ACHN (cell line): ENCODE measurements at regions not wholly inside any gene's neighbourhood (a gene's known extent, or its start where the extent isn't known, plus 50 kb on each side); places are given as distances from the start of the nearest gene placed in this dataset.

Experiments used
- DNase-seq: peaks from one replicate; pipeline ENCODE4 v3.0.0-alpha.2; 2015
- in situ Hi-C: cut with HindIII; loops from 2 replicates; pipeline ENCODE4 v1.10.0; 2017; ENCODE audit warnings: low sequenced_read_pairs, low pct_ligation_motif_present, low pct_unique_long_range_greater_than_20kb

DNA sequence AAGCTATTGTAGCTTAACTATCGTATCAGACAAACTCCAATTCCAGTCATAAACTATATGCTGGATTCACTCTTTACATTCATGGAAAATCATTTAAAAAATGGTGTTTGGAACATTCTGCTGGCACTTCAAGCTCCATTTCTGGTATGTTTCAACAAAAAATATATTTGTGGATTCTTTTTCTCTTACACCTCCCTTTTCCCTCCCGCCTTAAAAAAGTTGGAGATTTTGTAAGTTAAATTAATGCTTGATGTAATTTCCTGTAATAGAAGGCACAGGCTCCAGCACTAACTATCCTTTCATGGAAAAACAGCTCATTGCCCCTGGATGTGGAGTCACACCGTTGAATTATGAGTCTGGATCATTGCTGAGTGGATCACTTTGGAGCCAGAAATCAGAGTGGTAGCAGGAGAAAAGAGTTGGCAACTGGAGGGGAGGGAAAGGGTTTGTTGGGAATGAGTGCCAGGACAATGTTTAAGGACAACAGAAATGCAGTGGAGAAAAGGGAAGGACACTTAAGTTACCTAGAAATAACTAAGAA is 102.8 kb downstream of the ICOS start:
- DNase-seq, result no peak
- in situ Hi-C loops, result no loop called here

DNA sequence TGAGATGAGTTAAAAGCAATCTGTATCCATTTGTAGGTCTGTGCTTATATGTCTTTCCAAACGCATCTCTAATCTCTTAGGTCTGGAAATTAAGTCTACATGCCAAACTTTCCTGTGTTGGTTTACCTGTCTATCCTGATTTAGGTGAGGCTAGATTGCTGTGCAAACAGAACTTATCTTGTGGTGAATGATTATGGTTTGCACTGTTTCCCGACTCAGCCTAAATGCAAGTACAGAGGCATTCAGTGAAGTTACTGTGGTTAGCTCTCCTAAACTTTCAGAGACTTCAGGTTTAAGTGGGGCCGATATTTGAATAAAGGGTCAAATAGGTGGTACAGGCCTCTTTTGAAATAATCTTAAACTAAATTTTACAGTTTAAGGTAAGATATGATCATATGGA is 103.5 kb downstream of the ICOS start:
- DNase-seq, result no peak
- in situ Hi-C loops, result no loop called here

DNA sequence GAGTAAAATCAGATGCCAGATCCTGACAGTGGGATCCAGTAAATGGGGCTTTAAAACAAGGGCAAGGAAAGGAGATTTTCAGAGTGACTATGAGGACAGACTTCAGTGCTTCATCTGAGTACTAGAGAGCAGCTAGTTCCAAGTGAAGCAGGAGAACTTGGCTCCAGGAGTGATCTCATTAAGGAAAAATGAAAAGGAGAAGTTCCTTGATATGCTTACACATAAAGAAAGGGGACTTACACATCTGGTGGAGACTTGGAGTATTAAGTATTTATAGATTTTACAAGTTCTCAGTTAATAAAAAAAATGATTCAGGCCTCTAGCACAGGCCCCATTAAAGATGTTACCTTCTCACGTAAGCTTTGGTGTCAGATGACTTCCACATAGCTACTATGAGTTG is 105.8 kb downstream of the ICOS start:
- in situ Hi-C loops, result no loop called here
- DNase-seq, result no peak

DNA sequence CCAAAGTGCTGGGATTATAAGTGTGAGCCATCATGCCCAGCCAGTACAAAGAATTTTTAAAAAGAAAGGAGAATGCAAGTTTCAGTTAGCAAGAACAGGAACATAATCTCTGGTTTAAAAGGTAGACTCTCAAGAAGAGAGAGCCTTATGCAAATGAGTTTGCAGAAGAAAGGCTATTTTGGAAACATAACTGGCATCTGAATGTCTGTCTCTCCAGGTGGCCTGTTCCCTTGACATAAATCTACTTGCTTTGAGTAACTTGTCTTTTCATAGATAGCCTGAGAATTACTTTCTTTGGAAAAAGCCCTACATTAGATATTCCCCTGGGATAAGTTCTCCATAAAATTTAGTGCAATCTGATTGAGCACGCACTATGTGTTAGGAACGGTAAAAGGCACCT is 109.6 kb downstream of the ICOS start:
- DNase-seq, result no peak
- in situ Hi-C loops, result no loop called here

DNA sequence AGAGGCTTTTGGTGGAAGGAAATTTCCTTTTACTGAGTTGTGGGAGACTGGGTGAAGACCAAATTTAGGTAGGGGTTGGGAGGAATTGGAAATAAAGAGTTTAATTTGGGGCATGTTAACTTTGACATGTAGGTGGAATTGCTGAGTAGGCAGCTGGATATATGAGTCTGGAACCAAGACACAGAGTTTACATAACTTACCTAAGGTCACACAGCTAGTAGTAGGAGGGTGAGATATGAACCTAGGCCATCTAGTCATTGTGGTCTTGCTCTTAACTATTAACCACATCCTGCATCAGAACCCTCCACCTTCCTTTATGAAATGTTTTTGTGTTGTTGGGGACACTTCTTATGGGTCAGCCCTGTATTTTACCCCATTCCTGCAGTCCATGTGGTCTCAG is 113.1 kb downstream of the ICOS start:
- in situ Hi-C loops, result no loop called here
- DNase-seq, result no peak

DNA sequence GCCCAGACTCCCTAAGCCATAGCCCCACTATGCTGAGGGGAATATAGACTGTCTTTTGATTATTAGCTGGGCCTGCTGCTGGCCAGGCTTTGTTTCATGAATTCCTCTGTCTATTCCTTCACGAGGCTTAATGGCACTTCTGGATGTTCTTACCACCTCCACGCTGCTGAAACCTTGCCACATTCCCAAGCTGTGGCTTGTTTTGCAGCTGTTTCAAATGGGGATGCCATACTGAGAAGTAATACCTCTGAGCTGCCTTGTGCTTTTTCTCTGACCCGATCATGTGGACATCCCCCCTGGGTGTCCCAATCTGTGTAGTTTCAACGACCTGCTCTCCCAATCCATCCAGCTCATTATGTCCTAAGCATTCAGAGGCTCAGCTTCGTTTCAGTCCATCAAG is 114.1 kb downstream of the ICOS start:
- in situ Hi-C loops, result no loop called here
- no peak for DNase-seq

DNA sequence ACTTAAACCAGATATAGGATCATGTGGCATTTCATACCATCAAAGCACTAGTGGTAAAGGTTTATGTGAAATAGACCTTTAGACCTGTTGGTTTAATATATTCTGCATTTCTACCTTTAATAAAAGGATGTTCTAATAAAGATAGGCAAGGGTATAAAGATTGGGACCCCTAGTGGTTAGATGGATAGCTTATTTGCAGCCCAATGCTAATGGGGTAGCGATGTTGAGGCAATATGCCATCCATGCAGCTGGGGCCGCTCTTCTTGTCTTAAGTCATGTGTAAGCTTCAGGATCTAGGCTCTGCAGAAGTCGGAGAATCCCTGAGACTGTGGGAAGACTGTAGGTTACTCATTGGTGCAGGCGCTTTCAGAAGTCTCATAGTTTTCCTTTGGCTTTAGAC is 114.9 kb downstream of the ICOS start:
- in situ Hi-C loops, result no loop called here
- peak; percentile 14 for DNase-seq

DNA sequence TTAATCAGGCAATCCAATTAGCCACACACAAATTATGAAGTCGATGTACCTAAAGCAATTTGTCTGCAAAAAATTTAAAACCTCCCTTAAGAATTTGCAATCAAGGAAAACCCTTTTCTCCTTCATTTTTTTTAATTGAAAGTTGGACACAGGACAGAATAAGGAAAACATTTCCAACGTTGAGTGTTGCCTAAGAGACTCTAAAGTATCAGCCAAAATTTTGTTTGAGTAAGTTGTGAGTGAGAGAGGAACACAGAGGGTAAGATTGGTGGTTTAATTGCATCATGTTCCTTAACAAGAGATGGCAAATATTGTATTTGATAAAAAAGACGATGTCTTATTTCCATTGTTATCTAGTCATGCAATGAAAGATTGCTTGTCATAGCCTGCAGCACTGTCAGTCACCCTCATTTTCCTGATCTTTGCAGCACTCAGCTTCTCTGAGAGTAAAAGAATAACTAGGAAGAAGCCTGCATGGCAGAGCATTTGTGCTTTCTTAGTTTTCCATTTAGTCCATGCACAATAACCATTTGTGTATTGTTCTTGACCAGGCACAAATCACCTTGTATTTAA is 115.5 kb downstream of the ICOS start:
- DNase-seq, result no peak
- in situ Hi-C loops, result no loop called here

DNA sequence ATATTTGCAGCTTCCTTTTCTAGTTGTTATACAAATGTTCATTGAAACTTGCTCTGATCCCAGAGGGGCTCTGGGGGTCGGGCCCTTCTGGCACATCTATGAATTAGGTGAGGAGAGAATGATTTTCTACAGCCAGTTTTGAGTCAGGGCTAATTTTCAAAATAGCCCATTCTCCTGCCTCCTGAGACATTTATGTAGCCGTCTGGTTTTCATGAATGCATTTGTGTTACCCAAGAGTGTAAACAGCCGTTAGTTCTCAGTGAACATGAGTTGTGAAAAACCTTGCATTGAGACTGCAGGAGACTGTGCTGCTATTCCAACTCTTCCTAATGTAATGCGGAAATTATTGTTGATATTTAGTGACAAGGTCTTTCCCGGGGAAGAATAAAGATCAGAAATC is 122.5 kb downstream of the ICOS start:
- DNase-seq, result no peak
- in situ Hi-C loops, result no loop called here

DNA sequence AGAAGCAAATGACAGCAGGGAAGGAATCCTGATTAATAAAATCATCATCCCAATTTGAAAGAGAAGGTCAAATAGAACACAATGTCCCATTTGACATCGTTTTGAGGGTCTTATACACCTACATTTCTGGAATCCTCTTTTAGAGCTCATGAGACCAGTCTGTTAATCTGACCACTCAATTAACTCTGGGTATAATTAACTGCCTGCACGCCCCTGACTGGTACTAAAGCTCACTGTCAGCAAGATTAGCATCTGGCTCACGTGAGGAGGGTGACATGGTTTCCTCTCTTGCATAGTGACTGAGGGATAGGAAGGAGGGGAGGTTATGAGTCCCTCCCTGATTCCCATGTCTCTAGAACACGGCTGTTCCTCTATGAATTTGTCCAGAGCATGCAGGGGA is 124.3 kb downstream of the ICOS start:
- in situ Hi-C loops, result no loop called here
- DNase-seq, result no peak

DNA sequence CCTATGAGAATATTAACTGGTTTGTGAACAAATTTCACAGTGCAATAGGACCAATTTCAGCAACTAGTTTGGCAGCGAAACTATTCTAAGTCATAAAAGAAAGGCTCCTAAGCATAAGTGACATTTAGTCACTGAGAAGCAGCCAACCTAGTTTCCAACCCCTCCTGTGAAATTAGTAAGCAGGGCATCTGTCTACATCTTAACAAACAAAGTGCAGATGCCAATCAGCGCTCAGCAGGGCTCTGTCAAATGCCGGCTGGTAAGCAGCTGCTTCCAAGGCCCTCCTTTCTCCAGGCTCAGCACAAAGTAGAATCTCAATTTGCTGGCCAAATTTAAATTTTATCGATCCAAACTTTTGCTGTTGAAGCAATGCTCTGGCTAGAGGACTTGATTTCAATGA is 124.7 kb downstream of the ICOS start:
- DNase-seq, result no peak
- in situ Hi-C loops, result no loop called here

DNA sequence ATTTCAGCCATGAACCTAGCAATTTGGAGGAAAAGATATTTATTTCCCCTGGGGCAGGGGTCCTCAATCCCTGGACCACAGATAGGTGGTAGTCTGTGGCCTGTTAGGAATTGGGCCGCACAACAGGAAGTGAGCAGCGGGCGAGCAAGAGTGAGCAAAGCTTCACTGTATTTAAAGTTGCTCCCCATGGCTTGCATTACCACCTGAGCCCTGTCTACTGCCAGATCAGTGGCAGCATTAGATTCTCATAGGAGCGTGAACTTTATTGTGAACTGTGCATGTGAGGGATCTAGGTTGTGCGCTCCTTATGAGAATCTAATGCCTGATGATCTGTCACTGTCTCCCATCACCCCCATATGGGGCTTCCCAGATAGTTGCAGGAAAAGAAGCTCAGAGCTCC is 127.6 kb downstream of the ICOS start:
- no peak for DNase-seq
- in situ Hi-C loops, result no loop called here

DNA sequence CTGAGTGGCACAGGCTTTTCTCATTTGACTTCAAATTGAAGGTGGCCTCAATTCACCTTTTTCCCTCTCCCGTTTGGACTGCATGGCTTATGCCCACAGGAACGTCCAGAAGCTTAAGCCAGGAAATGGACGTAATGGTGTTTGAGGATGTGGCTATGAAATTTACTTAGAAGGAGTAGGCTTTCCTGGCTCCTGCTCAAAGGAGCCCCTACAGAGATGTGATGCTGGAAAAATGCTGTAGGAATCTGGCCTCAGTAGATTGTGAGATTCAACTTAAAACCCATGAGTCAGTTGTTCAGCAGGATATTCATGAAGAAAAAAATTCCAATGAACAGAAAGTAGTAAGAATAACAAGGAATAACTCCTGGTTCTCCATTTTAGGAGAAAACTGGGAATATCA is 129.0 kb downstream of the ICOS start:
- DNase-seq, result no peak
- in situ Hi-C loops, result no loop called here

DNA sequence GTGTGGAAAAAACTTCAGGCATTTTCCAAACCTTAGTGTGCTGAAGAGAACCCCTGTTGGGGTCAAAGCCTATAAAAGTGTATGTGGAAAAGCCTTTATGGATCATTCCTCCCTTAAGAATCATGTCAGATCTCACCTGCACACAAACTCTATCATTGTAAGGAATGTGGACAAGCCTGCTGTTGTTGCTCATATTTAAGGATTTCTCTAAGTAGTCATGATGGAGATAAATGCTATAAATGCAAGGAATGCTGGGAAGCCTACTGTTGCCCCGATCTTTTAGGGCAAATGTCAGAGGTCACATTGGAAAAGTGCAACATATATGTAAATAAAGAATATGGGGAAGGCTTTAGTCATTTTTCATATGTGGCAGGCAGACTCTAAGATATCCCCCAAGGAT is 129.5 kb downstream of the ICOS start:
- in situ Hi-C loops, result no loop called here
- DNase-seq, result no peak

DNA sequence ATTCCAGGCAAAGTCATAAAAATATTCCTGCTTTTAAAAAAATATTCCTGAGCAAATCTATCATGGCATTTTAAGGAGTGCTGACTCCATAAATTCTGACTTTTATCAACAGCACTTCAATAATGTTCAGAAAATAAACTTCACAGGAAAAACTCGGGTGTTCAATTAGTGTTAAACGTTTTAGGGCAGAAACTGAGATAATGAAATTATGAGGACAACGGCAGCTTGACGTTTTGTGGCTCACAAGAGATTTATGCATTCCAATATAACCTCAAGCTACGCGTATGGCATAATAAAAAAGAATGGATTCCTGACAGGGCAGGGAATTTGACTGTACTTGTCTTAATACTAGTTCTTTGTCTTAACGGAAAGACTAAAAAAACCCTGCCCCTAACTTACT is 133.2 kb downstream of the ICOS start:
- no peak for DNase-seq
- in situ Hi-C loops, result no loop called here

DNA sequence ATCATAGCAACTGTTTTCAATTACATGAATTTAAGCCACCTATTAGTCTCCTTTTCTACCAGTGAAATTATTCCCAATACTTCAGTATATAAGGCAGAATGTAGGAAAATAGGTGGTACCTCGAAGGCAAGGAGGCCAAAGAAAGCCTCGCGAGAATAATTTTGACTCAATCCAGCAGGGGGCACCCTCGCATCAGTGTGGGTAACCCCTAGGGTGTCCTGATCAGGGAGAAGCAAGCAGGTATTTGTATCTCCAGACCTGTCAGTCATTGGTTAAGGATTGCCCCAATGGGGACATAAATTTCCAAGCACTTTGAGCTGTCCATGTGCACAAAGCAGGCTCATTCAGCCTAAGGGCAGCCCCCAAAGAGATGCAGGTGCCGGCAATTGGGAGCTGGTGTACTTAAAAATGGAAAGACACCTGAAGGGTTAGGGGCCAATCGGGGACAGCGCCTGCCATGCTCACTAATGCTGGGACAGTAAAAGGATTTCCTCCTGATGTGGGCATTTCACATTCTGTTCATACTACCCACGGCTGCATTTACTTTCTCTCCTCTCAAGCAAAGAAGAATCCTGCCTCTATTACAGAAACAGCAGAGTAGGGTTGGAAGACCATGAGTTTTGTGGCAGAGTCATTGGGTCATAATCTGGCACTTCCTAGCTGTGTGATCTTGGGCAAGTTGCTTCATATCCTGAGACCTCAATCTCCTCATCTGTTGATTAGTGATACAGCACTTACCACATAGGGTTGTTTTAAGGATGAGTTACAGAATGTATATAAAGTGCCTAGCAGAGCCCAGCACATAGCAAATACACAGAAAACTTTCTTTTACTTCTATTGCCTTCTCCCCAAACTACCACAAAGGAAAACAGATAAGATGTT is 136.1 kb downstream of the ICOS start:
- peak; percentile 40 for DNase-seq
- in situ Hi-C loops, result no loop called here

DNA sequence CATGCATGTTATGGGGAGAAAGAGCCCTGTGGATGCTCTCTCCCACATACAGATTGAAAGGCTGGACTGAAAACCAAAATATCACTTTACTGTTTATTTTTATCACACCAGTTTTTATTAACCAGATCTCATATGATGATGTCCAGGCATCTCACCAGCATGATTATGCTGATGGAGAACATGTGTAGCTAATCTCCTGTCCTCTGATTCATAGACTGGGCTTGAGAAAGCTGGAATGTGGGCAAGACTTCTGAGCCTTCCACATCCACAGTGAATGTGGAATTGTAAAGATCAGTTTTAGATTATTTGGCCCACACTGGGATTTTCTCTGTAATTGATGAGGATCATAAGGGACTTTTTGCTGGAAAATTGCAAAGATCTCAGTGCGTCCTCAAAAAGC is 137.9 kb downstream of the ICOS start:
- in situ Hi-C loops, result no loop called here
- DNase-seq, result no peak

DNA sequence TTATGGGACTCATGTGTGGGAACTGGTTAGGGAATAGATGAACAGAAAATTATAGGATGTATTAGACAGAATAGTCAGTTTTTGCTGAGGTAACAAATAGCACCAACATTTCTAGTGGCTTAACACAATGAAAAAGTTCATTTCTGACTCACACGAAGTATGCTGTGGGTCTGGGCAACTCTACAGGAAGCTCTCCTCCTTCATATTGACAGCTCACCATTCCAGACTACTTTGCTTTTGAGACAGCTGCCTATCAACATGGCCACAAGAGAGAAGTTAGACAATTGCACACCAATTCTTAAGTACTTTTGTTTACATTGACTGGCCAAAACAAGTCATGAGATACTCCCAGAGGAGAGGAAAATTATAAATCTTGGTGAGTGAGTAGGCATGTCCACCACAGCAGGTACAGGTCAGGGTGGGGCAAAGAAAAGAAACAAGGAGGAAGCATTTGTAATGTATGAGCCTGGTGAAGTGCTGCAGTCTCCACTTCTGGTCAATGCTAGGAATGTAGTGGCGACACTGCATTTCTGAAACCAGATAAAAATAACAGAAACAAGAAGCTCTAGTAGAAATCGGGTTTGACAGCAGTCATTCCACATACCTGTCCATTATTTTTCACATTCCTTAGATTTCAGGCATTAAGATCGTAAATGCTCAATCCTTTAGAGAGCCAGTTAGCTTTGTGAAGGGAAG is 141.6 kb downstream of the ICOS start:
- DNase-seq, result no peak
- in situ Hi-C loops, result no loop called here

DNA sequence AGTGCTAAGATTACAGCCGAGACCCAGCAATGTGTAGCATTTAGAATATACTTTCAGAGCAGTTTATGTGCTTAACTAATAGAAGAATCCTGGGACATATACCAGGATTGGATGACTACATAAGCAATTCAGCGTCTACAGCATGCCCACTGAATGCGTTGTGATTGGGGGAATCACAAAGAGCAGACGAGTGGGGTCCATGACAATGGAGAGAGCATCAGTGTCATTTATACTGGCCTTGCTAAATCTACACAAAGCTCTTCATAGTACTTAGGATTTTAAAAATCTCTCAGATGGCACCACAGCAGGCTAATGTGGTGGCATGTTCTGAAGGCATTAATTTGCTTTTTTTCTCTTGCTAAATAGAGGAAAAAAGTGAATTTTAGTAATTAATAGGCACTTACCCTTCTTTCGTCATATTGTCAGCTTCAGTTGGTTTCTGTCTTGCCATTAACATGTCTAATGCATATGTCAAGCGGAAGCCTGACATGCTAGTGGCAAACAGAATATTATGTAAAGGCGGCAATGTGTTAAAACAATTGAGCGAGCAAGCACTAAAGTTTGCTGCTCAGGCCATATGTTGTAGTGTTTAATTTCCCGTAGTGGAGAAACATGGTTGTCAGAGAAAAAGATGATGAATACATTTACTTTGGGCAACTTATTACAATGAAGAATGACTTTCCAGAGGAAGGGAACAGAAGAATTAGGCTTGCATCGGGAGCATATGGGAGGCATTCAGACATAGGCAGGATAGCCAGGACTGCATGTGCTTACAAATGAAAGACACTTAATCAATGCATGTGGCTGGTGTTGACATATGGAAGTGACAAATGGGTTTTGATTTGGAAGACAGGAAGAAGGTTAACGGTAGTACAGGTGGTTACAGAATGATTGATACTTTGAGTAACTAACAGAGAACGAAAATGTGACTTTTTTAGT is 145.2 kb downstream of the ICOS start:
- DNase-seq, result no peak
- in situ Hi-C loops, result no loop called here
